ENCODE measurements at regions not wholly inside any gene's neighbourhood (a gene's known extent, or its start where the extent isn't known, plus 50 kb on each side); places are given as distances from the start of the nearest gene placed in this dataset.

- H3K4me3 ChIP-seq (ENCODE audit: low read depth, low read length), result no peak overlapping the region
- no peak for DNase-seq (ENCODE audit: low read depth)
- no peak for TF ChIP-seq CTCF (IDR thresholded peaks at IDR 0.05; ENCODE audit: control insufficient read depth, extremely low read depth, insufficient read depth)
These were observed 304.0 kb downstream of the SPRY2 start for GRCh38 chr13:80036845-80037504.

GRCh38 chr13:80035096-80035495 is 305.8 kb downstream of the SPRY2 start:
- no peak for DNase-seq (ENCODE audit: low read depth)
- no peak overlapping the region for H3K4me3 ChIP-seq (ENCODE audit: low read depth, low read length)
- TF ChIP-seq CTCF (IDR thresholded peaks at IDR 0.05; ENCODE audit: control insufficient read depth, extremely low read depth, insufficient read depth), result no peak

- no peak for TF ChIP-seq CTCF (IDR thresholded peaks at IDR 0.05; ENCODE audit: control insufficient read depth, extremely low read depth, insufficient read depth)
- no peak overlapping the region for H3K4me3 ChIP-seq (ENCODE audit: low read depth, low read length)
- no peak for DNase-seq (ENCODE audit: low read depth)
These were observed 307.0 kb downstream of the SPRY2 start for GRCh38 chr13:80033951-80034350.

GRCh38 chr13:80033286-80033685 is 307.6 kb downstream of the SPRY2 start:
- TF ChIP-seq CTCF (IDR thresholded peaks at IDR 0.05; ENCODE audit: control insufficient read depth, extremely low read depth, insufficient read depth), result no peak
- H3K4me3 ChIP-seq (ENCODE audit: low read depth, low read length), result no peak overlapping the region
- DNase-seq (ENCODE audit: low read depth), result no peak

GRCh38 chr13:80030491-80030890 is 310.4 kb downstream of the SPRY2 start:
- peak; percentile 9; the same call in 1 of the 2 replicates for TF ChIP-seq CTCF (IDR thresholded peaks at IDR 0.05; ENCODE audit: control insufficient read depth, extremely low read depth, insufficient read depth)
- H3K4me3 ChIP-seq (ENCODE audit: low read depth, low read length), result no peak overlapping the region
- DNase-seq (ENCODE audit: low read depth), result no peak

- H3K4me3 ChIP-seq (ENCODE audit: low read depth, low read length), result no peak overlapping the region
- TF ChIP-seq CTCF (IDR thresholded peaks at IDR 0.05; ENCODE audit: control insufficient read depth, extremely low read depth, insufficient read depth), result no peak
- no peak for DNase-seq (ENCODE audit: low read depth)
These were observed 311.8 kb downstream of the SPRY2 start for GRCh38 chr13:80029170-80029569.

GRCh38 chr13:80022146-80022545 is 318.8 kb downstream of the SPRY2 start:
- no peak for TF ChIP-seq CTCF (IDR thresholded peaks at IDR 0.05; ENCODE audit: control insufficient read depth, extremely low read depth, insufficient read depth)
- no peak overlapping the region for H3K4me3 ChIP-seq (ENCODE audit: low read depth, low read length)
- no peak for DNase-seq (ENCODE audit: low read depth)

Data from LNCaP clone FGC (cell line).